Activated CD4-positive, alpha-beta T cell treated with anti-CD3 and anti-CD28 coated beads, Interleukin-2, amount 50 U/mL, for 24 hours (primary cell): ENCODE measurements at regions not wholly inside any gene's neighbourhood (a gene's known extent, or its start where the extent isn't known, plus 50 kb on each side); places are given as distances from the start of the nearest gene placed in this dataset.

Source experiments
- DNase-seq, 2 donors: peaks; one replicate each; pipeline ENCODE4 v3.0.0-alpha.2; 2020; ENCODE audit warnings: low read depth in 1 of 2, low spot score in 1 of 2

- DNase-seq = no peak
Observed at GRCh38 chr11:8823174-8823742, 87.7 kb upstream of the AKIP1 start.

- no peak for DNase-seq
Observed at GRCh38 chr11:8826139-8826786, 84.7 kb upstream of the AKIP1 start.

DNA sequence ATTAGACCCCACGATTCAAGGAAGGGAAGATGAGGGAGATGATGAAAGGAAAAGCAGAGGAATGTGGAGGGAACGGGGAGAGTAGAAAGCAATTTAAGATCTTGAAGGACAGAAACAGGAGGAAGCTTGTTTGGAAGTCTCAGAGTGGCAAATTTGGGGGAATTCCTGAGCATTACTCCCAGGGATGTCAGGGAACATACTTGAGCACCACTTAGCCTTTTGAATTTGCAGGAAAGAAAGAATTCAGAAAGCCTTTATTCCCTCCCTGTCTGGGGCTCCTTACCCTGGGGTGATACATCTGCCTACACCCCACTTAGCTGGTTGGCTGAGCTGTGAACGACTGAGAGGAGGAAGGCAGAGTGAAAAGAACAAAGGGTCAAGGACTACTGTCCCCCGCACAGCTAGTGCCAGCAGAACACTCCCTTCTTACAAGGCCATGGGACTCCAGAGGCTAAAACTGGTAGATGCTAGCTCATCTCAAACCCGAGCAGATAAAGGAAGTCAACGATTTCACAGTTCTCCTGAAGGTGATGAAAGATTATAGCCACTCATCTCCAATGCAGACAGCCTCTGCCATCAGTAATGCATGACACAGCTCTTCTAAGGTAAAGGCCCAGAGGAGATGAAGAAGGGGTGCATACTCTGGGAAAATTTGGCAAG is 84.0 kb upstream of the AKIP1 start:
- DNase-seq = no peak

GRCh38 chr11:8828046-8828445 is 82.9 kb upstream of the AKIP1 start:
- DNase-seq = no peak

DNA sequence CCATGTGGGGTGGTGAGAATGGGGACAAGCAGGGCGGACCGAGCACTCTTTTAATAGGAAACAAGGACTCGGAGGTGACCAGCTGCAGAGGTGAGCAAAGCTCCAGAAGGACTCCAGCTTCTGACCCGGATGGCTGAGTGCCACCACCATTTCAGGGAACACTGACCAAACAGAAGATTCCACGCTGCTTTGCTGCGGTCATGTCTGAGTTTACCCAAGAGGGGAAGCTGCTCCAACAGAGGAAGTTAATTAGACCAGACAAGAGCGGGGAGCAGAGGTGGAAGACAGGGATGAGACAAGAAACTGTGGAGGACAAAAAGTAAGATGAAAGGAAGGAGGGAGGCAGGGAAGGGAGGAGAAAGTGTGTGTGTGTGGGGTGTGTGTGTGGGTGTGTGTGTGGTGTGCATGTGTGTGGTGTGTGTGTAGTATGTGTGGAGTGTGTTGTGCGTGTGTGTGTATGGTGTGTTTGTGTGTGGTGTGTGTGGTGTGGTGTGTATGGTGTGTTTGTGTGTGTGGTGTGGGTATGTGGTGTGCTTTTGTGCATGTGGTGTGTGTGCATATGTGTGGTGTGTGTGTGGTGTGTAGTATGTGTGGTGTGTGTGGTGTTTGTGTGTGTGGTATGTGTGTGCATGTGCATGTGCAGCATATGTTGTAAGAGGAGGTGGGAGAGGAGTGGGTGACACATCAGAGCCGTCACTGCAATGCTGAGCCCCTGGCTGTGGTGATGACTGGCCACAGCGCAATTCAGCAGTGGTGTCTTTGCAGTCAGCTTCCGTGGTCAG is 82.2 kb upstream of the AKIP1 start:
- DNase-seq = no peak

DNA sequence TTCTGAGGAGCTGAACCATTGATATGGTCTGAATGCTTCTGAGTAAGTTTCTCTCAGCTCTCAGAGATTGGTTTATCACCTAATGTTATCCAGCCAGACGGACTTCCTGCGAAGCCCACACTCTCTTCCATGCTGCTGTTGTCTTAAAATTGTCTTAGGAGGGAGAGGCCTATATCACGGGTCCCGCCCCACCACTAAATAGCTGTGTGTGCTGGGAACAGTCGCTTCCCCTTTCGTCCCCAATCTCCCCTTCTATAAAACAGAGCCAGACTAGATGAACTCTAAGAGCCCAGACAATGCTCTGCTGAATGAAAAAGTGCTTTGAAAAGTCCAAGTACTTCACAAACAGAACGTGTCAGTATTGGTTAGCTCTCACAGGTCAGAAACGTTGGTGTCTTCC is 81.4 kb upstream of the AKIP1 start:
- DNase-seq = no peak

- no peak for DNase-seq
Observed at GRCh38 chr11:8830641-8831040, 80.3 kb upstream of the AKIP1 start.

- DNase-seq = no peak
Observed at GRCh38 chr11:8831861-8832260, 79.1 kb upstream of the AKIP1 start.

- DNase-seq = no peak
Observed at GRCh38 chr11:8832571-8833260, 78.3 kb upstream of the AKIP1 start.

GRCh38 chr11:8833568-8834315 is 77.2 kb upstream of the AKIP1 start:
- no peak for DNase-seq

GRCh38 chr11:8834379-8834778 is 76.6 kb upstream of the AKIP1 start:
- DNase-seq = no peak

DNA sequence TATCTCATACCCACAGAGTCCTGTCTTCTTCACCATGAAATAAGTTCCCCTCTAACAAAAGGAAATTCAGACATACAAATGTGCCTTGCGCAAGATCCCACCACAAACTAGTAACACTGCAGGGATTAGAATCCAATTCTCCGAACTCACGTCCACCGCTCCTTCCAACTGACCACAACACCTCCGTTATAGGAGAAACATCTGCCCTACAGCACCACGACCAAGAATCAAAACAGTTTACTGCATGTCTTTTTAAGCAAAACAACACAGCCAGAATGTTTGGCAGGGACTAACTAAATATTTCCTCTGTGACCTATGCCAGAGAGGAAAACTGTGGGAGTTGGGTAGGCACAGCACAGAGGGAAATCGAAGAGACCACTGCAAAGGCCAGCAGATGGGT is 72.7 kb upstream of the AKIP1 start:
- DNase-seq = no peak

DNA sequence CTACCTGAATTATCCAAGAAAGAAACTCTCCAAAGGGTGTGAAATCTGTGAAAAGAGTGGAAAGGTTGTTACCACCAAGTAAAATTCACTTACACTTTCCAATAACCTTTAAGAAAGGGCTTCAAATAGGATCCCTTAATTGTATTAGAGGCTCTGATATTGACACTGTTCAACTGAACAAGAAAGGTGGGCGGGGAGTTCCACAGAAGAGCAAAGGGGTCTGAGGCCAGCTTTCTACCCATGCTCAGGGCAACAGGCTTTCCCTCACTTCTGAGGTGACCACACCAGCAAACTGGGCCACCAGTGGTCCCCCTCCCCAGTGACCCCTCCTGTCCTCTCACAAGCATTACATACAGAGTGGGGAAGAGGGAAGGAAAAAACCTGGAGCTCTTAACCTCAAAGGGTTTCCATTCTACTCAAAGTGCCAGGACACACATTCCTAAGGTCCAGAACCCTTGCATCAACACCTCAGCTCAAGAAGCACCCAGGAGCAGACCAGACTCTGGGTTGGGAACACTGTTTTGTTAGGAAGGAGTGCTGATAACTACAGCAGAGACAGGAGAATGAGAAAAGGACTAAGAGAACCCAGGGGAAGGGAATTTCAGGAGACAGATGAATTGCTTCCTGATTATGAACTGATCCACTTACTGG is 71.6 kb upstream of the AKIP1 start:
- DNase-seq = no peak

DNA sequence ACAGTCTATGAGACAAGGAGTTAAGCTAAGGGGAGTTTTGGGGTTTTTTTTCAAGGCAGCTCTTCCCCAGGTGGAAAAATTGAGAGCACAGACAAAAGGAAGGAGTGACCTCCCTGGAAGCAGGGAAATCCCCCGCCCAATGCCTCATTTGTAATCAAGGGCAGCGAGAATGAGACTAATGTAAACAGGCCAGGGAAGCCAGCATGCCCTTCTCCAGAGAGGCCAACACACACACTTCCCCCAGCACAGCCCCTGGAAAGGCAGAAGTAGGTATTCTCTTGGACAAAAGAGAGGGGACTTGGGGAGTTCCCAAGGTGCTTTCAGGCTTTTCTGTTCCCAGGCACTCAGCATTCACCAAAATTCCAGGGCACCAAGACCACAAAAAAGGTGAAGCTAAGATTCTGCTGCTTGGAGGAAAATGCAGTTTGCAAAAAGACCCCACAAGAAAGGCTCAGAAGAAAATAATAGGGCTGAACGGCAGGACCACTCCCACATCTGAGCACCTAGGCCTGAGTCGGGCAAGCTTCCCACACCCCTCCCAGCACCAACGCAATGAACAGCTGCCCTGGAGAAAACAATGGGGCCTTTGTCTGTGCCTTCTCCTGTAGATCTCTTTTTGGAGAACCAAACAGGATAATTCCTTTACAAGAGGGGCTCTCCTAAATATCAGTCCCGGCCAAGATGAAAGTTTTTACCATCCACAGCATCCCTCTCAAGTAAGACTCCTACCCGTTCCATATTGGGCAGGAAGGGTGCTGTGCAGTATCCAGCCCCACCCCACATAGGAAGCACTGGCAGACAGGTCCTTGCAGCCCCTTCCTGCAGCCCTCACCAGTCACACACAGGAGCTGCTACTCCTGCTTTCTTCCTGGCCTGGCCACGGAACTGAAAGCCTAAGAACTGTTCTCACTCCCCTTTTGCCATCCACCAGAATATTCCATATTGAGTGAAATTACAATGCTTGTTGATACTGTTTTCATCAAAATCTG is 70.7 kb upstream of the AKIP1 start:
- DNase-seq = peak in 1 of 2 donors; percentile 12

DNA sequence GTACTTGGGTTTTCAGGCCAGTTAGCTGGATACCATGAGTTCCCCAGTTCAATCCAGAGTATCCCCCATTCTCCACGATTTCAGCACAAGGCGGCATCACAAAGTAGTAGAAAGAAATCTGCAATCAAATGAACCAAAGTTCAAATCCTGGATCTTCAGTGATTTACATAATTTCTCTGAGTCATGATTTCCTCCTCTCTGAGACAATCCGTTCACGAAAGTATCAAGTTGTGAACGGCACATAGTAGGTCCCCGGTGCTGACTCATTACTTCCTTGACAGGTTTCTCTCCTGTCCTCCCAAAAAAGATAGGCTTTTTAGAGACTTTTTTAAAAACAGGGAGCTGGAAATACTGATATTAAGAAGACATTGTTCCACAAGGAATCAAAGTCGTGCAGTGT is 69.1 kb upstream of the AKIP1 start:
- DNase-seq = no peak

DNA sequence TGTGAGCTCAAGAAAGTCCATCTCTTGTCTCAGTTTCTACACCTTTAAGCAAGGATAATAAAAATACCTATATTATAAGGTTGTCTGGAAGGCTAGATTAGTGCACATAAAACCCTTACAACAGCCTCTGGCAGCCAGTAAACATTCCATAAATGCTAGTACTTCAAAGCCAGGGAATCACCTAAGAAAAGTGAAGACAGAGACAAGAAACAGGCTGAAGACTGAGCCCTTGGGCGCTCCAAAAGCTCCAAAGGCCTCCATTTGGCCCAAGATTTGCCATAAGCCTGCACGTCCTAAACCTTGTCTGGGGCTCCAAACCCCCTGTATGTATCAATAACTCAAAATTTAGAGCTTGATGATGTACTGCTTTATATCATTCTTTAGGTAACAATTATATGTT is 52.2 kb upstream of the AKIP1 start:
- DNase-seq = no peak
